Putamen (tissue), 1 donor: ENCODE measurements at regions not wholly inside any gene's neighbourhood (a gene's known extent, or its start where the extent isn't known, plus 50 kb on each side); places are given as distances from the start of the nearest gene placed in this dataset.
"Not testable (repeated sequence)": the region's sequence is repeated elsewhere in the genome, so short reads cannot be mapped to it uniquely, and the experiment has no call there.

Experiments
- DNase-seq: peaks from one replicate; pipeline ENCODE4 v3.0.0-alpha.2; 2016; ENCODE audit warnings: low spot score

DNA sequence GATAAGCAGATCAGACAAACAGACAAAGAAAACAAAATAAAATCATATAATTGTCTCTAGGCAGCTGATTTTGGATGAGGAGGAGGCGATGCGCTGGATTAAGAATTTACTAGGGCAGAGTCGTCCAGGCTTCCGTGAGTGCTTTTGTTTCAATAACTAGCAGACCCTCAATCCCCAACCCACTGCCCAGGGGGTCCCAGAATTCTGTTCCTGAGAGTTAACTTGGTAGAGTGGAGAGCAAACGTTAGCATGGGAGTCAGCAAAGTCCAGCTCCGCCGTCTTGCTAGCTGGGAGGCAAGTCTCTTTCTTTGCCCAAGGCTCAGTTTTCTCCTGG is 95.5 kb upstream of the TBX5 start:
- no peak for DNase-seq

DNA sequence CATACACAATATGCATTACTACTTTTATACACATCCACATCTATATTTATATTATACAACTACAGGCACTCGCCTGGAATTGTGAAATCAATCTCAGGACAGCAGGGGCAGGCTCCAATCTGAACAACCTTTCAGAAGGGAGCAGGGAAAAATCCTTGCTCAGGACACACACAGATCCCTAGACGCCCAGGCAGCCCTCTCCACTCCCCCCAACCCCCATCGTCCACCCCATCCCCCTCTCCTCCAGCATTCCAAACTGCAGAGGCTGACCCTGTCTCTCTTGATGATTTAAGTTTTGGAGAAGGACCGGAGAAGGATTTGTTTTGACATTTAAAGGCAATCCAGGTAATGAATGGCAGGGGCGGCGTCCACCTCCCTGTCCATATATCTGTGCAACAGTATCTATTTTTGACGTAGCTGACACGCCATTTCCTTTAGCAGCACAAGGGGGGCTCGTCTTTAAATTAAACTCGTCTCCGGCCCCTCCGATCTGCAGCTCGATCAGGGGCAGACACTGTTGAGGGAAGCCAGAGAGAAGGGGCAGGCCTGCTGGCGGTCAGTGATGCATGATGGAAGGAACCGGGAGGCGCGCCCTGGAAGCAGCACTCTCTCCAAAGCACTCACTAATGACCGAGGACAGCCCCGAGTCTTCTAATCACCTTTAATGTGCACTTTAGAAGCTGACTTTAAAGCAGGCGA is 95.0 kb upstream of the TBX5 start:
- DNase-seq: no peak

DNA sequence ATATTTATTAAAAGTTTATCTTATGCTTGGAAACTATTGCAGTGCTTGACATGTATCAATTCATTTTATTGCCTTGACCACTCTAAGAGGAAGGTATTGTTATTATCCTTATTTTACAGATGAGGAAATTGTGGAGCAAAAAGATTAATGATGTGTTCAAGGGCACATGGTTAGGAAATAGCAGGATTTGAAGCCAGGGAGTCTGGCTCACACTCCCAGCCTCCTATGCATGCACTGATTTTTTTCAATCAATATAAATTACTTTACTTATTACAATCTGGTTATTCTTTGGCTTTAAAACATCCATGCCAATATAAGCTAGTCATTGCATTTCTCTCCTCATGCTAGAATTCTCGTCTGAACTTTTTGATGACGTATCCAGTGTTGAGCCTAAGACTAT is 94.2 kb upstream of the TBX5 start:
- no peak for DNase-seq

DNA sequence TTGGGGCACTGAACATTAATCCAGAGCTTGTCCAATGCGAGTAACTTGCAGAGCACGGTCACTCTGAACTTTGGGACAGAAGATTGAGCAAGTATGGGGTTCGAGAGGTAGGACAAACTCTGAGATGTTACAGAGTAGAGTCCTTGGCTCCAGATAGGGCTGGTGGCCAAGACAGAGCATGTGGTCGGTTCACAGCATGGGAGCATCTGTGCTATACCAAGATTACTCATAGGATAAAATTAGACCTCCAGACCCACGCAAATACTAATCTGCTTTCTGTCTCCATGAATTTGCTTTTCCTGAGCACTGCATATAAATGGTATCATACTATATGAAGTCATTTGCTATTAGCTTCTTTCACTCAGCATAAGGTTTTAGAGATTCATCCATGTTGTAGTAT is 93.4 kb upstream of the TBX5 start:
- no peak for DNase-seq

DNA sequence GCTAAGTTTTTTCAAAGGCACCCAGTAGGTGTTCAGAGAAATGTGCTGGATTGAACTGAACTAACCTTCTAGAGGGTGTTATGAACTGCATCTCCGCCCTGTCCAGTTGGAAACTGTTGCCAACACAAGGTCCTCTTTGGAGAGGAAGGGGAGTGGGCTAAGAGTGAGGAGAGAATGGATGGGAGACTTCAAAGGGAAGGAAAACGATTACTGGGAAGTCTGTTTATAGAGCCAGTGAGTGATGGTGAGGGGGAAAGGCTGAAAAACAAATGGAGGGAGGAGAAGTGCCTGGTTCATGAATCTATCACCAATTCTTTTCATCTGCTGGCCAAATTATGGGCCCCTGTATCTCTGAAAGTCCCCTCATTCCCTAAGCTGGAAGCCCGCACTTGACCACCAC is 86.0 kb upstream of the TBX5 start:
- DNase-seq: no peak

DNA sequence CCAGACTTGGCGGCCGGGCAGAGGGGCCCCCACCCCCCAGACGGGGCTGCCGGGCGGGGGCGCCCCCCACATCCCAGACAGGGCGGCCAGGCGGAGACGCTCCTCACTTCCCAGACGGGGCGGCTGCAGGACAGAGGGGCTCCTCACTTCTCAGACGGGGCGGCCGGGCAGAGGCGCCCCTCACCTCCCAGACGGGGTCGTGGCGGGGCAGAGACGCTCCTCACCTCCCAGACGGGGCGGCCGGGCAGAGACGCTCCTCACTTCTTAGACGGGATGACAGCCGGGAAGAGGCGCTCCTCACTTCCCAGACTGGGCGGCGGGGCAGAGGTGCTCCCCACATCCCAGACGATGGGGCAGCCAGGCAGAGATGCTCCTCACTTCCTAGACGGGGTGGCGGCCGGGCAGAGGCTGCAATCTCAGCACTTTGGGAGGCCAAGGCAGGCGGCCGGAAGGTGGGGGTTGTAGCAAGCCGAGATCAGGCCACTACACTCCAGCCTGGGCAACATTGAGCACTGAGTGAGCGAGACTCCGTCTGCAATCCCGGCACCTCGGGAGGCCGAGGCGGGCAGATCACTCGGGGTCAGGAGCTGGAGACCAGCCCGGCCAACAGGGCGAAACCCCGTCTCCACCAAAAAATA is 79.0 kb upstream of the TBX5 start:
- not testable (repeated sequence) for DNase-seq

DNA sequence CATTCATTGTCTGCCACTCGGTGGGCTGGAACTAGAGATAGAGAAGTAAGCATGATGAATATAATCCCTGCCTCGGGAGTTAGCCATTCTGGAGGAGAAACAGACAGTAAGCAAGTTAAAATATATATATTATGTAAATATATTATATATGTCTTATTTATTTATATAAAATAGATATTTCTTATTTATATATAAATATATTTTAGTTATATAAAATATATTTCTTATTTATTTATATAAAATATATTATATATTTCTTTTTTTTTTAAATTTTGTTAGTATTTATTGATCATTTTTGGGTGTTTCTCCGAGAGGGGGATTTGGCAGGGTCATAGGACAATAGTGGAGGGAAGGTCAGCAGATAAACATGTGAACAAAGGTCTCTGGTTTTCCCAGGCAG is 78.1 kb upstream of the TBX5 start:
- no peak for DNase-seq

DNA sequence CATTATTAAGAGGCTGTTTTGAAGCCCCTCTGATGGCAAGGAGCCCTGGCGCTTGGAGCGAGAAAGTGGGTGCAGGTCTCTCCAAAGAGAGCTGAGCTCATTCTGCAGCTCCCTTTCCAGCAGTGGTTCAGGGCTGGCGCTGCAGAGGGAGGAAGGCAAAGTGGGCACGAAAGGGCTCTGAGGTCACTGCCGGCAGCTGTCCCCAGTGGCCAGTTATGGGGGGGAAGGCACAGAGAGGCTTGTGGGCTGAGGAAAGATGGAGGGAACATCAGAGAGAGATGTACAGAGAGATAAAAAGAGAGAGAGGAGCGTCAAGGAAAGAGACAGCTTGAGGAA is 75.2 kb upstream of the TBX5 start:
- DNase-seq: no peak

DNA sequence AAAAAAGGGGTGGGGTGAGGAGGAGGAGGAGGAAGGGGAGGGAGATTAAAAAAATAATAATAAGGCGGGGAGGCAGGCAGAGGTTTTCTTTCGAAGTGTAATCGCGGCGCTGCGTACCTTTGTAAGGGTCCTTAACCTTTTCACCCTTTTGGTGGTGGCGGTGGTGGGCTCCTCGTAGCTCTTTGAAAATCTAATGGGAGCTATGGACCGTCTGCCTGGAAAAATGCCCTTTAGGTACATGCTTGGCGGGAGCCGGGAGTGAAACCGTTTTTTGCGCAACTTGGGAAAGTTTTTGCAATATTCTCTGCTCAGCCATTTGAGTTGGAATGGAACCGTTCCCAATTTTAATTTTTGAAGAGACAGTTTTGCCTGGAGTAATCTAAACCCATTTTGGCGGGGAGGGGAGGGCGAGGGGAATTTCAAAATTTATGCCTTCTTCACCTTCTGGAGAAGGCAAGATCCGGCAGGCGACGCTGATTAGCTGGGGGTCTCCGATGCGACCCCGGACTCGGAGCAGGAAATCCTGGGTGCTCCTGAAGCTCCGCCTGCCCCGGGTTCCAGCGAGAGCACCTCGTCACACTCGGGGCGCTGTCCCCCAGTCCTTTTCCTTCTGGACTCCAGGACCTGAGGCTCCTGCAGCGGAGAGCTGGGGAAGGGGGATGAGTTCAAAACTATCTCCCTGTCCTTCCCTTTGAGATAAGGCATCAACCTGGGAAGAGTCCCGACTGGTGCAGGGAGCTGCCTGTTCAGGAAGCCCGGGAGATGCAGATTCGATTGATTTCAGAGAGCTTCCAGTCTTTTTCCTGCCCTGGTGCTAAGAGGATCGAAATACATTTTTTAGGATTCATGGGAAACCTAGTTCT is 74.6 kb upstream of the TBX5 start:
- no peak for DNase-seq

DNA sequence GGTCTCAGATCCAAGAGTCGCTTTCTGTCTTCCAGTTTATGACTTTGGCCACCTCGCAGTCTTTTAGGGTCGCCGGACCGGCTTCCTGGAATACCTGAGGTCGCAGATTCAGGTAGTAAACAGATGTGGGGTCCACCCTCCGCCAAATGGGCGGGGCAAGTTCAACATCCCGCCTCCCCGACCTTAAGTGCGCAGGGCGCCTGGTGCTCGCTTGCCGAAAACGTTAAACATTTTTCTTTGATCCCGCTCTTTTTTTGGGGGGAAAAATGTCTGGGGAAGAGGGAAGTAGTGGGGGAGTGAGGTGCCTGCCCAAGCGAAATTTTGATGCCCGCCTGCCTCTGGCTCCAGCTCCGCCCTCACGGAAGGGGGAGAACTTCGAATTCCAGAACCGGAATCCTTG is 73.9 kb upstream of the TBX5 start:
- no peak for DNase-seq

DNA sequence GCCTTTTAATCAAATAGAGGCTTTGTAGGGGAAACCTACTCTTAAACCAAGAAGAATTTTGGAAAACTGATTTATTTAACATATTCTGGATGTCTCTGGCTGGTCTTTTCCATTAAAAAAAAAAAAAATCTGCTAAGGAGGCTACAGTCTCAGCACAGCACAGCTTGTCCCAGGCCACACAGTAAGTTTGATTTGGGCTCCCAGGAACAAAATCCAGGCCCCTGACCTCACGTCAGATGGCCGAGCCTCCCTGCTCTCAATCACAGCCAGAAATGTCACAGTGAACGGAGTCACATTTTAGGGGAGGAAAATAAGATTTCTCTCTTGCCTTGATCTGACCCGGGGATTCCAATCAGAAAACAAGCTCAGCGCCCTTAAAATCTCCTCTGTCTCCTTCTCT is 72.9 kb upstream of the TBX5 start:
- DNase-seq: no peak

DNA sequence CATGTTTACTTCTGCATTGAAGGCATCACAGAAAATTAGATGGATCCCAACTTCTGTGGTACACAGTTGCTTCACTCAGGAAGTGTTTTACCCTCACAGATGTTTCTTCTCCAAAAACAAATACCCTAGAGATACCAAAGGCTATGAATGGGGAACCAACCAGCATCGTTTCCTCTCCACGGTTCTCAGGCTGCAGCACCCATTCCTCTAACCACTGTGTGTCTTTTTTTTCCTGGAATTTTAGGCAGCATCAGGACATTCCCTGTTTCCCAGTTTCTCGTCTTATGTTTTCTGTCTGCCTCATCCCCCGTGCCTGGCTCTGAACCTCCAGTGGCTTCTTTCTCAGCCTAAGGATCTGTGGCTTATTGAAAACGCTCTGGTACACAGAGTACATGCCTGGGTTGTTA is 72.0 kb upstream of the TBX5 start:
- DNase-seq: no peak

DNA sequence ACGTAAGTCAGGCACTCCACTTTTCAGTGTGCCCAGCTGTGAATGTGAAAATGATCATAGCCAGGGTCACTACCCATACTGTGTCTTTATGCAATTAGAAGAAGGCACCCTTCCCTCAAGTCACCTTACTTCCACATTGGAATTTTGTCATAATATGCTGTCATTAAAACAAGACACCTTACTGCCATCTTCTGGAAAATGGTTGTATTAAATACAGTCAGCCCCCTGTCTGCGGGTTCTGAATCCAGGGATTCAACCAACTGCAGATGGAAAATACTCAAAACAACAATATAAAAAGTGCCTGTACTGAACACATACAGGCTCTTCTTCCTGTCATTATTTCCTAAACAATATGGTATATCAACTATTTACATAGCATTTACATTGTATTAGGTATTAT is 70.2 kb upstream of the TBX5 start:
- peak; percentile 5 for DNase-seq

DNA sequence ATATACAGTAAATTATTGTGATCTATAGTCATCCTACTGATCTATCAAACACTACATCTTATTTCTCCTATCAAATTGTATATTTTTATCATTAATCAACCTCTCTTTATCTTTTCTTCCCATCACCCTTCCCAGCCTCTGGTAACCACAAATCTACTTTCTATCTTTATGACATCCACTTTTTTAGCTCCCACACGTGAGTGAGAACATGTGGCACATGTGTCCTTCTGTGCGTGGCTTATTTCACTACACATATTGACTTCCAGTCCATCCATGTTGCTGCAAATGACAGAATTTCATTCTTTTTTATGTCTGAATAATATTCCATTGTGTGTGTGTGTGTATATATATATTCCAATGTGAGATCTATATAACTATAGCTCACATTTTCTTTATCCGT is 67.8 kb upstream of the TBX5 start:
- no peak for DNase-seq

DNA sequence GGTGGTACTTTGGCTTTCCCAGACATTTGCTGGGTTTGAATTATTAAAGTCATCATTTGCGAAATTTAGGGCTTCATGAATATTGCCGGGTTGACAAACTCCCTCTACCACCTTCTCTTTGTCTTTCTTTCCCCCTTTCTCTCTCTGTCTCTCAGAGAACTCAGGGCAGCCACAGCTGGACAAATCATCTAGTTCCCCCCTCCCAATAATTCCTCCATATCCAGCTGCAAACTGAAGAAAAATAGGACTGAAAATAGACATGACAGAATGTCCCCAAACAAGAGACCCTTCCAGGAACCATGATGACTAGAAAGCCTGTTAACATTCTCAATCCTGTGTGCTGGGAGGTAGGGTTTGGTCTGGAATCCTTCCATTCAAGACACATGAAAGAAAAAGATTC is 67.1 kb upstream of the TBX5 start:
- no peak for DNase-seq

DNA sequence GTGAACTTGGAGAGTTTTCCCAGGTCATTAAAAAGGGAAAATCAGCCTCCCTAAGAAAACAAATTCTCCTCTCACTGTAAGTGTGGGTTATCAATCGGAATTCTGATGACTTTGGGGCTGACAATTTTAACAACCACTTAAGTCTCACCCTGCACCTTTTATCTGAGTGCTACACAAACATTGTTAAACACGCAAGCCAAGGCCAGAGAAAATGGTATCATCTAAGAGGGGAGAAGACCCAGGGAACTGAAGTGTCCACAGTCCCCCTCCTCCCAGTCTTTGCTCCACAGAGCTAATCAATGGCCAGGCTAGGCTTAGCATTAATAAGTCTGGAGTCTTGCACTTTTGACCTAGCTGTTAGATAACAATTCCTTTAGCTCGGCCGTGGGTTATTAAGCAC is 51.7 kb upstream of the TBX5 start:
- DNase-seq: no peak
